ENCODE measurements at regions not wholly inside any gene's neighbourhood (a gene's known extent, or its start where the extent isn't known, plus 50 kb on each side); places are given as distances from the start of the nearest gene placed in this dataset.
"Not testable (repeated sequence)": the region's sequence is repeated elsewhere in the genome, so short reads cannot be mapped to it uniquely, and the experiment has no call there.

DNA sequence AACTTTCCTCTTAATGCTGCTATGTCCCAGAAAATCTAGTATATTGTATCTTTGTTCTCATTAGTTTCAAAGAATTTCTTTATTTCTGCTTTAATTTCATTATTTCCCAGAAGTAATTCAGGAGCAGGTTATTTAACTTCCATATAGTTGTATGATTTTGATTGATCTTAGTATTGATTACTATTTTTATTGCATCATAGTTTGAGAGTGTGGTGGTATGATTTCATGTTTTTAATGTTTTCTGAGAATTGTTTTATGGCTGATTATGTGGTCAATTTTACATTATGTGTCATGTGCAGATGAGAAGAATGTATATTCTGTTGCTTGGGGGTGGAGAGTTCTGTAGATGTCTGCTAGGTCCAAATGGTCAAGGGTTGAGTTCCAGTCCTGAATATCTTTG lies 425.6 kb upstream of the RORB start:
- ATAC-seq: no peak
- no peaks in the 10 kb centered on the region for H3K36me3 ChIP-seq (replicated peaks in 1 of 2; ENCODE audit: insufficient read depth in 1 of 2, low read depth in 2 of 2)
- intact Hi-C loops (cut with DNase I): no loop called here
- no peaks in the 10 kb centered on the region for H3K9me3 ChIP-seq
- no peaks in the 10 kb centered on the region for H3K4me1 ChIP-seq
- no peak overlapping the region for H3K27ac ChIP-seq
- H3K4me3 ChIP-seq: no peak overlapping the region
- no peak for DNase-seq
- TF ChIP-seq POLR2A (IDR thresholded peaks at IDR 0.05) (no peak), CTCF (IDR thresholded peaks at IDR 0.05) (no peak)
- H3K27me3 ChIP-seq: no peaks in the 10 kb centered on the region

- TF ChIP-seq POLR2A (IDR thresholded peaks at IDR 0.05) (no peak), CTCF (IDR thresholded peaks at IDR 0.05) (no peak)
- H3K27me3 ChIP-seq: no peaks in the 10 kb centered on the region
- 54 to 65% methylated on average over 3 to 7 of the region's 7 CpGs for WGBS, 2 donors
- no peak overlapping the region for H3K4me3 ChIP-seq
- intact Hi-C loops (cut with DNase I): no loop called here
- no peaks in the 10 kb centered on the region for H3K36me3 ChIP-seq (replicated peaks in 1 of 2; ENCODE audit: insufficient read depth in 1 of 2, low read depth in 2 of 2)
- DNase-seq (no peak), ATAC-seq (no peak)
- no peak overlapping the region for H3K27ac ChIP-seq
- H3K9me3 ChIP-seq: no peaks in the 10 kb centered on the region
- no peaks in the 10 kb centered on the region for H3K4me1 ChIP-seq
Observed at GRCh38 chr9:74073897-74074296, 423.2 kb upstream of the RORB start.

DNA sequence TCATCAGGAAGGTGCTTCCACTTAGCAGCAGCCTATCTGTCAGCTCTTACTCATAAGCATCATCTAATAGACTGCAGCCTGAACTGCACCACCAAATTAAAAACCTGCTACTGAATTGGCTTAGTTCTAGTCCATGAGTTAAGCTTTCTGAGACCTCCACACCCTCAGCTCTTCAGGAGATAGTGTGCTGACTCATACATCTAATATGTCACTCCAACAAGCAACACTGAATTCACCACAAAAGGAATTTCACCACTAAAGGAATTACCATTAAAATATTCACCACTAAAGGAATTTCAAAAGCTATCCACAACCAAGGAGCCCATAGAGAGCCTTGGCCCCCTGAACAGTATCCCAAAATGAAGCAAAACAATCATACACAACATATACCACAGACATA lies 418.5 kb upstream of the RORB start:
- Histone ChIP-seq H3K9me3 (no peaks in the 10 kb centered on the region), H3K36me3 (replicated peaks in 1 of 2; ENCODE audit: insufficient read depth in 1 of 2, low read depth in 2 of 2) (no peaks in the 10 kb centered on the region), H3K27me3 (no peaks in the 10 kb centered on the region), H3K27ac (no peak overlapping the region), H3K4me1 (no peaks in the 10 kb centered on the region), H3K4me3 (no peak overlapping the region)
- TF ChIP-seq CTCF (IDR thresholded peaks at IDR 0.05): no peak
- TF ChIP-seq POLR2A (IDR thresholded peaks at IDR 0.05): no peak
- DNase-seq (no peak), ATAC-seq (no peak)
- intact Hi-C loops (cut with DNase I): no loop called here

DNA sequence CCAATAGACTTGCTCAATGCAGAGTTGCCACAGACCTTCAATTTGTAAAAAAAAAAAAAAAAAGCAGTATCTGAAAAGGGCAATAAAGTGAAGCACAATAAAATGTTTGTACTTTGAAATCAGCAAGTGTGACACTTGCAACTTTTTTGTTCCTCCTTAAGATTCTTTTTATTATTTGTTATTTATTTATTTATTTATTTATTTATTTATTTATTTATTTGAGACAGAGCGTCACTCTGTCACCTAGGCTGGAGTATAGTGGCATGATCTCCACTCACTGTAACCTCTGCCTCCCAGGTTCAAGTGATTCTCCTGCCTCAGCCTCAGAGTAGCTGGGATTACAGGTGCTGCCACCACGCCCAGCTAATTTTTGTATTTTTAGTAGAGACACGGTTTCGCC lies 416.5 kb upstream of the RORB start:
- intact Hi-C loops (cut with DNase I); H3K36me3 ChIP-seq (replicated peaks in 1 of 2; ENCODE audit: insufficient read depth in 1 of 2, low read depth in 2 of 2); H3K27me3 ChIP-seq; H3K4me1 ChIP-seq; H3K4me3 ChIP-seq; H3K9me3 ChIP-seq; H3K27ac ChIP-seq; DNase-seq; ATAC-seq: not testable (repeated sequence)
- 70 to 76% methylated on average over 4 of the region's 4 CpGs for WGBS, 2 donors

- H3K36me3 ChIP-seq (replicated peaks in 1 of 2; ENCODE audit: insufficient read depth in 1 of 2, low read depth in 2 of 2): no peaks in the 10 kb centered on the region
- ATAC-seq (no peak), DNase-seq (no peak)
- H3K27ac ChIP-seq: no peak overlapping the region
- no peak for TF ChIP-seq POLR2A (IDR thresholded peaks at IDR 0.05)
- no peak for TF ChIP-seq CTCF (IDR thresholded peaks at IDR 0.05)
- H3K4me3 ChIP-seq: no peak overlapping the region
- 59 to 61% methylated on average over 2 of the region's 2 CpGs for WGBS, 2 donors
- intact Hi-C loops (cut with DNase I): no loop called here
- H3K9me3 ChIP-seq: no peaks in the 10 kb centered on the region
- H3K27me3 ChIP-seq: no peaks in the 10 kb centered on the region
- H3K4me1 ChIP-seq: no peaks in the 10 kb centered on the region
Observed at GRCh38 chr9:74083681-74084433, 413.3 kb upstream of the RORB start.

DNA sequence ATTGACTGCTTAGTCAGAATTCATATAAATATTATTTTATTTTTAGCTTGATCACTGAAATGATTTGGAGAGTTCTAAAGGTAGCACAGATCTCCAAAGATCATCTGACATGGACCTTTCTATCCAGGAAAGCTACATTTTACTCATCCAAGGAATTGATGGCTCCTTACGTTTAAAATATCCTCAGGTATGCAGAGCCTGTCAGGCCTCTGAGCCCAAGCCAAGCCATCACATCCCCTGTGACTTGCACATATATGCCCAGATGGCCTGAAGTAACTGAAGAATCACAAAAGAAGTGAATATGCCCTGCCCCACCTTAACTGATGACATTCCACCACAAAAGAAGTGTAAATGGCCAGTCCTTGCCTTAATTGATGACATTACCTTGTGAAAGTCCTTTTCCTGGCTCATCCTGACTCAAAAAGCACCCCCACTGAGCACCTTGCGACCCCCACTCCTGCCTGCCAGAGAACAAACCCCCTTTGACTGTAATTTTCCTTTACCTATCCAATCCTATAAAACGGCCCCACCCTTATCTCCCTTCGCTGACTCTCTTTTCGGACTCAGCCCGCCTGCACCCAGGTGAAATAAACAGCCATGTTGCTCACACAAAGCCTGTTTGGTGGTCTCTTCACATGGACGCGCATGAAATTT lies 411.6 kb upstream of the RORB start:
- 62 to 68% methylated on average over 6 to 8 of the region's 8 CpGs for WGBS, 2 donors
- ATAC-seq; DNase-seq; H3K27ac ChIP-seq; H3K4me3 ChIP-seq; intact Hi-C loops (cut with DNase I); H3K4me1 ChIP-seq; H3K27me3 ChIP-seq; H3K9me3 ChIP-seq; H3K36me3 ChIP-seq (replicated peaks in 1 of 2; ENCODE audit: insufficient read depth in 1 of 2, low read depth in 2 of 2): not testable (repeated sequence)

- DNase-seq; H3K4me1 ChIP-seq; ATAC-seq; H3K27ac ChIP-seq; H3K27me3 ChIP-seq; H3K4me3 ChIP-seq; H3K9me3 ChIP-seq; H3K36me3 ChIP-seq (replicated peaks in 1 of 2; ENCODE audit: insufficient read depth in 1 of 2, low read depth in 2 of 2); intact Hi-C loops (cut with DNase I): not testable (repeated sequence)
- WGBS, 2 donors: 56 to 64% methylated on average over 3 of the region's 3 CpGs
Observed at GRCh38 chr9:74090921-74091320, 406.2 kb upstream of the RORB start.

Data from body of pancreas (tissue), 4 donors.